Transverse colon (tissue), 4 donors: ENCODE measurements at regions not wholly inside any gene's neighbourhood (a gene's known extent, or its start where the extent isn't known, plus 50 kb on each side); places are given as distances from the start of the nearest gene placed in this dataset.

Source experiments
- DNase-seq: peaks from one replicate; pipeline ENCODE4 v3.0.0-alpha.2; 2019
- H3K27ac ChIP-seq, 4 donors: fragments of 200-600 bp; sonication (generic); 2 replicates each; pipeline ENCODE4 v1.5.1; 2016 to 2018; ENCODE audit warnings: inconsistent platforms in 4 of 4
- H3K27me3 ChIP-seq: fragments of 200-600 bp; sonication (generic); 2 replicates; pipeline ENCODE4 v1.5.1; 2017; ENCODE audit warnings: inconsistent platforms
- H3K36me3 ChIP-seq, 4 donors: fragments of 200-600 bp; sonication (generic); 2 replicates each; pipeline ENCODE4 v1.5.1; 2017 to 2019; ENCODE audit warnings: inconsistent platforms in 4 of 4
- H3K4me1 ChIP-seq, 4 donors: fragments of 200-600 bp; sonication (generic); 2 replicates each; pipeline ENCODE4 v1.5.1; 2017 to 2020; ENCODE audit warnings: inconsistent platforms in 4 of 4
- H3K4me3 ChIP-seq, 4 donors: fragments of 200-600 bp; sonication (generic); 1 replicate in 1 of 4; 2 replicates in 3 of 4; pipeline versions ENCODE4 v1.5.1 to v1.6.1; 2017 to 2019; ENCODE audit warnings: inconsistent platforms in 4 of 4
- H3K9me3 ChIP-seq, 2 donors: fragments of 200-600 bp; sonication (generic); 2 replicates each; pipeline ENCODE4 v1.5.1; 2017 to 2019; ENCODE audit warnings: inconsistent platforms in 2 of 2
- EP300 ChIP-seq: sonication (generic); formaldehyde crosslinking; IDR thresholded peaks from one replicate; pipeline ENCODE4 v1.6.1; 2017; ENCODE audit warnings: antibody characterized with exemption, low read depth
- POLR2A ChIP-seq: fragments of 450-650 bp; IDR thresholded peaks from one replicate; pipeline ENCODE4 v1.6.1; 2016; ENCODE audit warnings: antibody characterized with exemption, mild to moderate bottlenecking, moderate library complexity
- POLR2AphosphoS5 ChIP-seq, 3 donors: sonication (generic); formaldehyde crosslinking; IDR thresholded peaks; one replicate each; pipeline ENCODE4 v1.6.1; 2016; ENCODE audit warnings: antibody characterized with exemption in 3 of 3
- WGBS, 2 donors: methylation state at CpG; one replicate each; pipeline ENCODE4 v1.1.5; 2018; ENCODE audit warnings: low coverage in 1 of 2; 5-methylcytosine and 5-hydroxymethylcytosine counted together
- in situ Hi-C, 4 donors: fragments of 200-750 bp; cut with MboI; loops; one replicate each; pipeline versions ENCODE4 v1.15.0 to v1.15.1; 2017; ENCODE audit warnings: low sequenced_read_pairs in 3 of 4, low pct_ligation_motif_present in 1 of 4, low pct_unique_long_range_greater_than_20kb in 1 of 4
- intact Hi-C: fragments of 100-400 bp; cut with DNase I; formaldehyde crosslinking; loops from one replicate; pipeline ENCODE4 v1.15.1; 2023; ENCODE audit warnings: low total_unique reads
- TF ChIP-seq, protein P1 (sequence below), 5 experiments: fragments of 200-600 bp in 3 of 5; fragments of 450-650 bp in 2 of 5; sonication (generic) in 3 of 5; IDR thresholded peaks; 1 replicate in 2 of 5; 2 replicates in 3 of 5; pipeline ENCODE4 v1.5.1; 2016 to 2017; ENCODE audit warnings: antibody characterized with exemption in 5 of 5, inconsistent platforms in 3 of 5, mild to moderate bottlenecking in 2 of 5, moderate library complexity in 1 of 5

- intact Hi-C loops, result no loop called here
- Histone ChIP-seq H3K4me1 (no peaks in the 10 kb centered on the region), H3K27me3 (no peaks in the 10 kb centered on the region), H3K36me3 (no peaks in the 10 kb centered on the region), H3K9me3 (peaks cover 0 to 3% of the 10 kb centered on the region in 2 donors), H3K4me3 (no peak overlapping the region), H3K27ac (no peak overlapping the region)
- DNase-seq, result no peak
- 86% methylated on average over 4 of the region's 4 CpGs; no CpG with 5 or more reads in 1 of the 2 donors for WGBS, 2 donors
- in situ Hi-C loops, result no loop called here
- TF ChIP-seq EP300 (no peak), POLR2AphosphoS5 (IDR thresholded peaks at IDR 0.05) (no peak), POLR2A (no peak)
- TF ChIP-seq, protein P1, sequence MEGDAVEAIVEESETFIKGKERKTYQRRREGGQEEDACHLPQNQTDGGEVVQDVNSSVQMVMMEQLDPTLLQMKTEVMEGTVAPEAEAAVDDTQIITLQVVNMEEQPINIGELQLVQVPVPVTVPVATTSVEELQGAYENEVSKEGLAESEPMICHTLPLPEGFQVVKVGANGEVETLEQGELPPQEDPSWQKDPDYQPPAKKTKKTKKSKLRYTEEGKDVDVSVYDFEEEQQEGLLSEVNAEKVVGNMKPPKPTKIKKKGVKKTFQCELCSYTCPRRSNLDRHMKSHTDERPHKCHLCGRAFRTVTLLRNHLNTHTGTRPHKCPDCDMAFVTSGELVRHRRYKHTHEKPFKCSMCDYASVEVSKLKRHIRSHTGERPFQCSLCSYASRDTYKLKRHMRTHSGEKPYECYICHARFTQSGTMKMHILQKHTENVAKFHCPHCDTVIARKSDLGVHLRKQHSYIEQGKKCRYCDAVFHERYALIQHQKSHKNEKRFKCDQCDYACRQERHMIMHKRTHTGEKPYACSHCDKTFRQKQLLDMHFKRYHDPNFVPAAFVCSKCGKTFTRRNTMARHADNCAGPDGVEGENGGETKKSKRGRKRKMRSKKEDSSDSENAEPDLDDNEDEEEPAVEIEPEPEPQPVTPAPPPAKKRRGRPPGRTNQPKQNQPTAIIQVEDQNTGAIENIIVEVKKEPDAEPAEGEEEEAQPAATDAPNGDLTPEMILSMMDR (IDR thresholded peaks at IDR 0.05), result no peak
Observed at GRCh38 chr1:219308367-219308766, 134.7 kb downstream of the LYPLAL1 start.

GRCh38 chr1:219304227-219305226 is 130.8 kb downstream of the LYPLAL1 start:
- no peaks in the 10 kb centered on the region for H3K36me3 ChIP-seq
- H3K4me1 ChIP-seq, result no peaks in the 10 kb centered on the region
- no peak overlapping the region for H3K27ac ChIP-seq
- no peaks in the 10 kb centered on the region for H3K27me3 ChIP-seq
- peaks cover 0 to 3% of the 10 kb centered on the region in 2 donors for H3K9me3 ChIP-seq
- in situ Hi-C loops, result no loop called here
- intact Hi-C loops, result no loop called here
- WGBS, 2 donors, result 70 to 75% methylated on average over 9 of the region's 9 CpGs
- TF ChIP-seq POLR2AphosphoS5 (IDR thresholded peaks at IDR 0.05) (no peak), POLR2A (no peak), EP300 (no peak)
- TF ChIP-seq, protein P1 (IDR thresholded peaks at IDR 0.05), result no peak
- DNase-seq, result no peak
- no peak overlapping the region for H3K4me3 ChIP-seq

DNA sequence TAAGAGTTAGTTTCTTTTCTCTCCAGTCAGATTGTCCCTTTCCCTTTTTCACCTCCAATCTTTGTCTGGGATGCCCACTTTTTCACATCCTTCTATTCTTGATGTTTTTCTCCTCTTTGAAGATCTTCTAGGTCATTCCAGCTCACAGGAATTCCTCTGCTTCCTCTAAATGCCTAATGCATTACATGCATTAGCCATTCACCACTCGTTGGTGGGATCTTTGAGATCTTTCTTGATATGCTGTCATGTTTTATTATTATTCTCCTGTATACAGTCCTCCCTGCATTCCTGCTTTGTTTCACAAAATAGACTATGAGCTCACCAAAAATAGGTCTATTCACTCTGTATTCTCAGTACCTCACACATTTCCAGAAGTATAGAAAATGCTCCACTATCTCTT is 129.0 kb downstream of the LYPLAL1 start:
- in situ Hi-C loops (no loop called here), intact Hi-C loops (no loop called here)
- DNase-seq, result no peak
- TF ChIP-seq, protein P1 (IDR thresholded peaks at IDR 0.05), result no peak
- TF ChIP-seq POLR2A, result no peak
- no peak for TF ChIP-seq EP300
- no peak for TF ChIP-seq POLR2AphosphoS5 (IDR thresholded peaks at IDR 0.05)
- WGBS, 2 donors, result 65 to 67% methylated on average over 1 of the region's 1 CpG
- H3K9me3 ChIP-seq, result no peaks in the 10 kb centered on the region
- H3K36me3 ChIP-seq, result no peaks in the 10 kb centered on the region
- no peak overlapping the region for H3K27ac ChIP-seq
- no peaks in the 10 kb centered on the region for H3K4me1 ChIP-seq
- no peaks in the 10 kb centered on the region for H3K27me3 ChIP-seq
- H3K4me3 ChIP-seq, result no peak overlapping the region

- in situ Hi-C loops (no loop called here), intact Hi-C loops (no loop called here)
- WGBS, 2 donors, result 60 to 89% methylated on average over 3 to 4 of the region's 4 CpGs
- no peak for DNase-seq
- H3K9me3 ChIP-seq, result no peaks in the 10 kb centered on the region
- peak overlapping the region in 2 of 4 donors; percentile 17 to 34 for H3K27ac ChIP-seq
- H3K4me3 ChIP-seq, result no peak overlapping the region
- H3K27me3 ChIP-seq, result no peaks in the 10 kb centered on the region
- H3K4me1 ChIP-seq, result no peaks in the 10 kb centered on the region
- TF ChIP-seq POLR2A, result no peak
- TF ChIP-seq POLR2AphosphoS5 (IDR thresholded peaks at IDR 0.05), result no peak
- TF ChIP-seq, protein P1 (IDR thresholded peaks at IDR 0.05), result no peak
- TF ChIP-seq EP300, result no peak
- H3K36me3 ChIP-seq, result no peaks in the 10 kb centered on the region
Observed at GRCh38 chr1:219299420-219299819, 125.7 kb downstream of the LYPLAL1 start.
